NOMO-1 (cell line): ENCODE measurements at regions not wholly inside any gene's neighbourhood (a gene's known extent, or its start where the extent isn't known, plus 50 kb on each side); places are given as distances from the start of the nearest gene placed in this dataset.
"Not testable (repeated sequence)": the region's sequence is repeated elsewhere in the genome, so short reads cannot be mapped to it uniquely, and the experiment has no call there.

ENCODE experiments used
- DNase-seq, 2 experiments: peaks; one replicate each; lab custom pipeline; 2025; ENCODE audit not compliant: unreplicated experiment in 2 of 2; lab: John Stamatoyannopoulos, UW

GRCh38 chr6:112502351-112503090, 155.4 kb downstream of the RFPL4B start:
- peak in 1 of 2 experiments; percentile 15 for DNase-seq

- DNase-seq, result no peak
These were observed 156.0 kb downstream of the RFPL4B start for GRCh38 chr6:112503091-112503596.

GRCh38 chr6:112504621-112505020, 157.5 kb downstream of the RFPL4B start:
- DNase-seq, result no peak

GRCh38 chr6:112511441-112511840, 164.3 kb downstream of the RFPL4B start:
- DNase-seq, result no peak

- no peak for DNase-seq
These were observed 166.0 kb downstream of the RFPL4B start for GRCh38 chr6:112513175-112513574.

- peak in 1 of 2 experiments; percentile 55 for DNase-seq
These were observed 175.5 kb downstream of the RFPL4B start for GRCh38 chr6:112522587-112522986.

GRCh38 chr6:112524071-112524470, 176.9 kb downstream of the RFPL4B start:
- DNase-seq, result no peak

- no peak for DNase-seq
These were observed 178.6 kb downstream of the RFPL4B start for GRCh38 chr6:112525749-112526148.

GRCh38 chr6:112526594-112526993, 179.5 kb downstream of the RFPL4B start:
- no peak for DNase-seq

GRCh38 chr6:112528306-112528705, 181.2 kb downstream of the RFPL4B start:
- not testable (repeated sequence) for DNase-seq

- no peak for DNase-seq
These were observed 188.7 kb downstream of the RFPL4B start for GRCh38 chr6:112535816-112536215.

- DNase-seq, result no peak
These were observed 192.2 kb downstream of the RFPL4B start for GRCh38 chr6:112539355-112539754.

- DNase-seq, result not testable (repeated sequence)
These were observed 194.7 kb downstream of the RFPL4B start for GRCh38 chr6:112541847-112542246.

GRCh38 chr6:112547321-112548085, 200.4 kb downstream of the RFPL4B start:
- not testable (repeated sequence) for DNase-seq

- no peak for DNase-seq
These were observed 202.6 kb downstream of the RFPL4B start for GRCh38 chr6:112549749-112550148.

- no peak for DNase-seq
These were observed 210.3 kb downstream of the RFPL4B start for GRCh38 chr6:112557435-112557834.

- DNase-seq, result no peak
These were observed 210.8 kb downstream of the RFPL4B start for GRCh38 chr6:112557961-112558360.

- DNase-seq, result peak; percentile 10 to 28
These were observed 213.5 kb downstream of the RFPL4B start for GRCh38 chr6:112560651-112561050.

GRCh38 chr6:112562301-112563231, 215.4 kb downstream of the RFPL4B start:
- no peak for DNase-seq

GRCh38 chr6:112563368-112563767, 216.2 kb downstream of the RFPL4B start:
- no peak for DNase-seq

- DNase-seq, result no peak
These were observed 220.9 kb downstream of the RFPL4B start for GRCh38 chr6:112568066-112568465.
